HG03565 (cell line): ENCODE measurements at regions not wholly inside any gene's neighbourhood (a gene's known extent, or its start where the extent isn't known, plus 50 kb on each side); places are given as distances from the start of the nearest gene placed in this dataset.

Experiments
- ATAC-seq: cut with Tn5 transposase; IDR thresholded peaks from one replicate; pipeline ENCODE4 v1.9.1; 2021; ENCODE audit warnings: mild to moderate bottlenecking, moderate library complexity; ENCODE audit not compliant: unreplicated experiment

DNA sequence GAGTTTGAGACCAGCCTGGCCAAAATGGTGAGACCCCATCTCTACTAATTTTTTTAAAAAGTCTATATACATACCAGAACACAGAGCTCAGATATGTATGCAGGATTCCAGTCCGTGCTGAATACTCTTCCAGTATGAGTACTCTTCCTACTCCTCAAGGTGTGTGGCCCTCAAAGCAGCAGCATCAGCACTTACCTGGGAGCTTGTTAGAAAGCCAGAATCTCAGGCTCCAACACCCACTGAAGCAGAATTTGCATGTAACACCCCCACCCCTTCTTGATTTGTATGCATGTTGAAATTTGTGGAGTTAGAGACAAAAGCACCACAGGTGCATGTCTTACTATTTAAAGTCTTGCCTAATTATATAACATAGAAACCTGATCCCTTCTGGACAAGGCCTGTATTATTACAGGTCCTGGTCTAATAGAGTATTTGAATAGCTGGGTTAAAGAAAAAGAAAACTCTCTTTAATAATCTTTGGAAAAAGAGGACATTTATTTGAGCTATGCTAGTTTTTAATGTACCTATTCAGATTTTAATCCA, 50.3 kb upstream of the NFE2L2 start:
- no peak for ATAC-seq

DNA sequence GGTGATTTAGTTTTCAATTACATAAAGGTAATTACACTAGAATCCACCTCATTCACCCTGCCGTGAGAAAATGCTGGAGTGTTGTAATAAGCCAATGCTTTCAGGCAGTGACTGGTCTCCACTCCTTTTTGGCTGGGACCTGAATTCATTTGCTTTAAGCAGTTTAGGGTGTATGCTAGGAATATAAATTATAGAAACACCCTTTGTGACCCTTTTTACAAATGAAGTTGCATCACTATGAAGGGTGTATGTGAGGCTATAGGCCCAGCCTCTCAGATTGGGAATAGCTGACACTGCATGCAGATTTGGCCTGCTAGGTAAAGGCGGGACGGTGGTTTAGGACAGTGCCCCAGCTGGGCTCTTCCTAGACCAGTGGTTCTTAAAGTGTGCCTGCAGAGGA, 50.8 kb upstream of the NFE2L2 start:
- no peak for ATAC-seq

DNA sequence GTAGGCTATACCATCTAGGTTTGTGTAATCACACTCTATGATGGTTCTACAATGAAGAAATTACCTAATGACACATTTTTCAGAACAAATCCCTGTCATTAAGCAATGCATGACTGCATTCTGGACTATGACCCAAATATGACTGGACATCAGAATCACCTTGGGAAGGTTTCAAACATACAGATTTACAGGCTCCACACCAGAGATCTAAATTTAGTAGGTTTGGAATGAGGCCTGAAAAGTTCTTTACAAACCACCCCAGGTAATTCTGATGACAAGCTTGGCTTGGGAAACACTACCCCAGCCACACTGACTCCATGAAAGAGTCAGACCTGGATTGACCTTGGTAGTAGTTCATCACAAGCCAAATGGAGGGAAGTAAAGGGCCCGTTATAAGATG, 52.2 kb upstream of the NFE2L2 start:
- no peak for ATAC-seq

GRCh38 chr2:177317443-177317842, 52.9 kb upstream of the NFE2L2 start:
- ATAC-seq, result no peak

DNA sequence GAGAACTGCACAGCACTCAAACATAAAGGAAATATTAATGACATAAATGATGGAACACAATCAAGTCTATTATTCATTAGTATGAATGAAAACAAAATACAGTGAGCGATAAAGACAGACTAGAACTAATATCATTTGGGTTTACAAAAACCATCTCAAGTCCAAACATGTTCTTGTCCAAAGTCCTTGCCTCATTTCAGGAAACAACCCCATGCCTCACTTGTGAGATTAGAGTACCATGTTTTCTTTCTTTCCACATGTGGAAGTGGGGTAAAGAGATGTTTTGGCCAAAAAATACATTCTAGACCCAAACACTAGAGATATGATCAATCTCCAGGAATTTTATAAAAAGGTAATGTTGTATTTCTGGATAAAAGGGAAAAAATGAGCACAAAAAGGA, 53.3 kb upstream of the NFE2L2 start:
- no peak for ATAC-seq

DNA sequence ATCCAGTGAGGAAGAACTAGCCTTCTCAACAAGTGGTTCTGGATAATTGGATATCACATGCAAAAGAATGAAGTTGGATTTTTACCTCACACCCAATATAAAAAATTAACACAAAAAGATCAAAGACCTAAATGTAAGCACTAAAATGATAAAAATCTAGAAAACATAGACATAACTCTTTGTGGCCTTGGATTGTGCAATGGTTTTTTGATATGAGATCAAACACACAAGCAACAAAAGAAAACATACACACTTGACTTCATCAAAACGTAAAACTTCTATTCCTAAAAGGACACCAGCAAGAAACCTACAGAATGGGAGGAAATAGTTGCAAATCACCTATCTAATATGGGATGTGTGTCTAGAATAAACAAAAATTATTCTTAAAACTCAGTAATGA, 54.1 kb upstream of the NFE2L2 start:
- ATAC-seq, result no peak

- no peak for ATAC-seq
Measured at GRCh38 chr2:177320596-177320995, 56.1 kb upstream of the NFE2L2 start.

- ATAC-seq, result no peak
Measured at GRCh38 chr2:177322801-177323261, 58.3 kb upstream of the NFE2L2 start.

GRCh38 chr2:177324797-177325196, 60.3 kb upstream of the NFE2L2 start:
- no peak for ATAC-seq

GRCh38 chr2:177325554-177325953, 61.0 kb upstream of the NFE2L2 start:
- no peak for ATAC-seq

- no peak for ATAC-seq
Measured at GRCh38 chr2:177326005-177326404, 61.5 kb upstream of the NFE2L2 start.

GRCh38 chr2:177326591-177326990, 62.1 kb upstream of the NFE2L2 start:
- no peak for ATAC-seq

DNA sequence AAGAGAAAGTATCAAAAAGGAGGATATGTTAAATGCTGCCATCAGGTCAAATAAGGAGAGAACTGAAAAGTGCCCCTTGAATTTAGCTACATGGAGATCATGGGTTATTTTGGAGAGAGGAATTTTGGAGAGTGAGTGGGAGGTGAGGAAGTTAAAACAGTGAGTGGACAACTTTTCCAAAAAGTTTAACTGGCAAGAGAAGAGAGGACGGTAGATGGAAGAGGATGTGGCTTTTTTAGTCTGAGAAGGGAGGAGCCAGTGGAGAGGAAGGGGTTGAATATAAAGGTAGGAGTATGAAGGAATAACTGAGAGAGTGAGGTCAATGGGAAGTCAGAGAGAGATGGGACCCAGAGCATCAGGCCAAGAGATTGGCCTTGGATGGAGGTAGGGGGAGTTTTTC, 62.5 kb upstream of the NFE2L2 start:
- ATAC-seq, result no peak

DNA sequence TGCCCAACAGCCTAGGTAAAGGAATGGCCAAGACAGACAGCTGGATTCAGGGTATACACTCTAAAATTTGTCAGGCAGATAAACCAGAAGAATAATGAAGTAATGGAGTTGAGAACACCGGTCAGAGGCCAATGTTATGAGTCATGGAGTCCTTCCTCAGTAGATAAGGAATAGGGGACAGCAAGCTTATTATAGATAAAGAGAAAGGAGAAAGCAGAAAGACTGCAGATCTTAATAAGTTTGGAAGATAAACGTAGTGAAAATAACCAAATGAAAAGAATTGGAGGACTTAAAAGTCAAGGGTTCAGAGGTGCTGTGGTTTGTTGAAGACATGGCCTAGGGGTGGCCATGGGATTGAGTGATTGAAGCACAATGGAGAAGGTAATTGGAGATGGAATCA, 63.5 kb upstream of the NFE2L2 start:
- no peak for ATAC-seq

DNA sequence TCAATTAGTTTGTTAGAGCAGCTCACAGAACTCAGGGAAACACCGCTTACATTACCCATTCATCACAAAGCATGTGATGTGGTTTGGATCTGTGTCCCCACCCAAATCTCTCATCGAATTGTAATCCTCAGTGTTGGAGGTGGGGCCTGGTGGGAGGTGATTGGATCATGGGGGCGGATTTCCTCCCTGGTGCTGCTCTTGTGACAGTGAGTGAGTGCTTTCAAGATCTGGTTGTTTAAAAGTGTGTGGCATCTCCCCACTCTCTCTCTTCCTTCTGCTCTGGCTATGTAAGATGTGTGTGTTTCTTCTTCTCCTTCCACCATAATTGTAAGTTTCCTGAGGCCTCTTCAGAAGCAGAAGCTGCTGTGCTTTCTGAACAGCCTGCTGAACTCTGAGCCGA, 63.5 kb upstream of the AGPS start:
- no peak for ATAC-seq

GRCh38 chr2:177331466-177331997, 61.0 kb upstream of the AGPS start:
- ATAC-seq, result no peak

DNA sequence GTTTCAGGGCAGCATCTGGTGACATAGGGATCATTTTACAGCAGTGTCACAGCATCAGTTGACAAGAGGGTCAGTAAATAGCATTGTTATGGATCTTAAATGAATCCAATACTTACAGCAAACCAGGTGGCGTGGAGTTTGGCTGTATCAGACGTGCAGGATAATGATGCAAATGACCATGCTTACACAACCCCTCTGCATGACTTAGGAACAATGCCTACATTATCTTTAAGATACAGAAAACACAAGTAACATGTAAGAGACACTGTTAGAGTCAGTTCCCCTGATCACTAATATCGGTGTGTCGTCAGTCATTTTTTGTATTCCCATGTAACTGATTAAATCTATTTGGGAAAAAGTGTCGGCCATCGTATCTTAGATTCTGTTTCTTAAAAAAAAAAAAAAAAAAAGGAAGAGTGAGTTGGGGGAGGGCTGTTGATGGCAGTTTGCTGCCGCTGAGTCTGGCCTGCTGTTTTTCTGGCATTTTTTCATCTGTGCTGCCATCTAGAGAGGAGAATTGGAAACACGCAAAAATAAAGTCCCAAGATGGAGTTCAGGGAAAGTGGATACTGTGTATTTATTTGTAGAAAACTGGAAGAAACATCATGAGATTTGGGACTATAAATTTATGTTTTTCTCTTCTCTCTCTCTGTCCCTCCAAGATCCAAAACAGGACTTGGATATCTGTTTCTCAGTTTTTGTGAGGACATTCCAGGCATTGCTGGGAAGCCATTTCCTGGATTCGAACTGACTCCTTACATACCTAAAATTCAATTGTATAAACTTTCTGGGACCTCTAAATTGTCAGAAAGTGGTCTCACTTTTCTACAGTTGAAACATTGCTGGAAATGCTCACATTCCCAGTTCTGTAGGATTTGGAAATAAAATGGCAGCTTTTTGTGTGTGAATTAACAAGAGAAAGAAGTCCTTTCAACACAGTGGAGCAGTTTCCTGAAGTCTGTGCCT, 60.3 kb upstream of the AGPS start:
- ATAC-seq, result peak; percentile 77

DNA sequence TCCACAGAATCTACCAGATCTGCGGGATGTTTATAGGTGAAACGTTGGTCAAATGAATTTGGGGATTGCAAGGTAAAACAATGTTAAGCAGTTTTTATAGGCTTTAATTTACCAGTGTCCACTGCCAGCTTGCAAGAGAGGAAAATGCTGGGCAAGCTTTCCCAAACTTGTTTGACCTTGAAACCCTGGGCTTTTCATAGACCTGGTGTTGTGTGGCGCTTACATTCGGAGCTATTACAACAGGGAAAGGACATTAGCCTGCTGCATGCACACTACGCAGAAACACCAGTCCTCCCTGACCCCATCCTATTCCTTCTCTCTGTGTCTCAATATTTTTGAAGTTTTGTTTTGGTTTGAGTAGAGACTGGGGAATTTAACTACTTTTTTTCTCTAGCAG, 59.6 kb upstream of the AGPS start:
- no peak for ATAC-seq

DNA sequence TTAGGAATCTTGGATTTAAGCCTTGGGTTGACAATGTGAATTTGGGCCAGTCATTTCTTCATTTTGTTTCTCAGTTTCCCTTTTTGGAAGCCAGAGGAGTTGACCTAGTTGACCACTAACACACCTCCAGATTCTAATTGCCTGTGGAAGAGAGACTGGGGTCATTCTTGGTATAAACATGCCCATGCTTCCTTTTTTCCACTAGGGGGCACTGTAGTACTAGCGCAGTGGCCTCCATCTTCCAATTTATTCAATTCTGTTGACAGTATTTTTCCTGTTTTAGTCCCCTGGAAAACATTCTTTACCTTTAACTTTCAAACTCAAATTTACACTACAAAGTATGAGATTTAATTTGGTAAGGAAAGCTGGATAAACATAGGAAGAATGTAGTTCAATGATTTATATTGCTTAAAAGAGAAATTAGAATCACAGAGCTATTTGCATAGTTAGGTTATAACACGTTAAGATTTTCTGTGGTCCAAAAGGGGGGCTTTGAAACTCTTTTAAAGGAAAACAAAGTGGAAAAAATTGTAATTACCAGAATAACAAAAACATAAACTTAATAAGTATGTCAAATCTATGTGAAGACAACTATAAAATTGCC, 57.5 kb upstream of the AGPS start:
- ATAC-seq, result peak; percentile 44

GRCh38 chr2:177335917-177336450, 56.6 kb upstream of the AGPS start:
- no peak for ATAC-seq

GRCh38 chr2:177338177-177338721, 54.3 kb upstream of the AGPS start:
- ATAC-seq, result no peak
